OCI-LY7 (cell line): ENCODE measurements at regions not wholly inside any gene's neighbourhood (a gene's known extent, or its start where the extent isn't known, plus 50 kb on each side); places are given as distances from the start of the nearest gene placed in this dataset.

Experiments used
- BruUV-seq: library from RNA; stranded (reverse); fragments of 400-500 nt; replicated peaks from 2 replicates; lab custom pipeline; 2021; lab: Mats Ljungman, UMichigan
- CTCF ChIA-PET: fragments of 300-600 bp; sonication (Branson Sonifier 250); formaldehyde crosslinking; loops from one replicate; lab custom pipeline; 2022; ENCODE audit warnings: antibody characterized with exemption; ENCODE audit not compliant: unreplicated experiment; lab: Charles Lee
- POLR2A ChIA-PET: fragments of 300-600 bp; sonication (Branson Sonifier 250); formaldehyde crosslinking; loops from one replicate; lab custom pipeline; 2022; ENCODE audit warnings: antibody characterized with exemption; lab: Charles Lee
- DNase-seq: peaks from one replicate; pipeline ENCODE4 v3.0.0-alpha.2; 2015; ENCODE audit warnings: low spot score
- H2AFZ ChIP-seq: fragments of 200-600 bp; sonication (generic), shearing (Covaris generic); 2 replicates; pipeline ENCODE4 v1.6.1; 2014; ENCODE audit warnings: mild to moderate bottlenecking, antibody characterized with exemption, low read length, moderate library complexity
- H3K27ac ChIP-seq: fragments of 200-600 bp; sonication (generic); 2 replicates; pipeline ENCODE4 v1.5.1; 2014; ENCODE audit warnings: mixed run types, low read depth, mild to moderate bottlenecking, moderate library complexity, low read length, inconsistent platforms; ENCODE audit not compliant: poor library complexity, severe bottlenecking
- H3K36me3 ChIP-seq: fragments of 200-600 bp; sonication (generic); 2 replicates; pipeline ENCODE4 v1.6.1; 2014; ENCODE audit warnings: mild to moderate bottlenecking, antibody characterized with exemption, low read length, moderate library complexity, mixed read lengths; ENCODE audit not compliant: insufficient read depth
- H3K4me1 ChIP-seq: fragments of 200-600 bp; sonication (generic); 2 replicates; pipeline ENCODE4 v1.5.1; 2014; ENCODE audit warnings: mild to moderate bottlenecking, low read length; ENCODE audit not compliant: insufficient read depth, poor library complexity, severe bottlenecking
- H3K4me2 ChIP-seq: fragments of 200-600 bp; sonication (generic); 2 replicates; pipeline ENCODE4 v1.6.1; 2014; ENCODE audit warnings: mild to moderate bottlenecking, low read length
- H3K4me3 ChIP-seq: fragments of 200-600 bp; sonication (generic); 2 replicates; pipeline ENCODE4 v1.5.1; 2014; ENCODE audit warnings: mild to moderate bottlenecking, low read depth, low read length; ENCODE audit not compliant: poor library complexity, severe bottlenecking
- H3K79me2 ChIP-seq: fragments of 200-600 bp; sonication (generic); 2 replicates; pipeline ENCODE4 v1.6.1; 2016; ENCODE audit warnings: low read depth, mild to moderate bottlenecking, low read length, moderate library complexity, mixed read lengths; ENCODE audit not compliant: insufficient read depth
- H3K9me2 ChIP-seq: fragments of 200-600 bp; sonication (generic); 2 replicates; pipeline ENCODE4 v1.6.1; 2016; ENCODE audit warnings: mild to moderate bottlenecking, low read length, mixed read lengths; ENCODE audit not compliant: insufficient read depth
- H3K9me3 ChIP-seq: fragments of 200-600 bp; sonication (generic); 2 replicates; pipeline ENCODE4 v1.6.1; 2014; ENCODE audit warnings: mild to moderate bottlenecking, mixed run types, low read length, mixed read lengths
- H4K20me1 ChIP-seq: fragments of 200-600 bp; sonication (generic); 2 replicates; pipeline ENCODE4 v1.6.1; 2014; ENCODE audit warnings: mild to moderate bottlenecking, antibody characterized with exemption, low read length, moderate library complexity, mixed read lengths; ENCODE audit not compliant: insufficient read depth
- EZH2phosphoT487 ChIP-seq: fragments of 200-600 bp; sonication (generic); IDR thresholded peaks from 2 replicates; pipeline ENCODE4 v1.6.1; 2018; ENCODE audit warnings: low read depth, borderline replicate concordance, mild to moderate bottlenecking, mixed run types, antibody characterized with exemption, low read length, moderate library complexity, mixed read lengths
- intact Hi-C: fragments of 100-400 bp; cut with micrococcal nuclease; formaldehyde crosslinking; loops from one replicate; pipeline ENCODE4 v1.10.0; 2022; ENCODE audit not compliant: unreplicated experiment
- TF ChIP-seq, protein P1 (sequence below): fragments of 200-600 bp; sonication (generic); conservative IDR thresholded peaks from 2 replicates; pipeline ENCODE4 v1.5.1; 2014; ENCODE audit warnings: mild to moderate bottlenecking, antibody characterized with exemption, low read length, moderate library complexity, mixed read lengths

- ChIA-PET CTCF (no interaction called here), POLR2A (interaction anchor here (1.4 kb wide), 1 partner anchor 10 kb away, joined by 3 read pairs; no protein-coding TSS in a partner anchor)
- Histone ChIP-seq H2AFZ (no peak overlapping the region), H3K4me3 (no peak overlapping the region), H3K9me3 (no peaks in the 10 kb centered on the region), H3K36me3 (no peaks in the 10 kb centered on the region), H3K27ac (no peak overlapping the region), H3K9me2 (no peaks in the 10 kb centered on the region), H3K4me2 (no peak overlapping the region), H3K79me2 (no peaks in the 10 kb centered on the region), H3K4me1 (no peaks in the 10 kb centered on the region), H4K20me1 (no peaks in the 10 kb centered on the region)
- intact Hi-C loops, result no loop called here
- TF ChIP-seq, protein P1, sequence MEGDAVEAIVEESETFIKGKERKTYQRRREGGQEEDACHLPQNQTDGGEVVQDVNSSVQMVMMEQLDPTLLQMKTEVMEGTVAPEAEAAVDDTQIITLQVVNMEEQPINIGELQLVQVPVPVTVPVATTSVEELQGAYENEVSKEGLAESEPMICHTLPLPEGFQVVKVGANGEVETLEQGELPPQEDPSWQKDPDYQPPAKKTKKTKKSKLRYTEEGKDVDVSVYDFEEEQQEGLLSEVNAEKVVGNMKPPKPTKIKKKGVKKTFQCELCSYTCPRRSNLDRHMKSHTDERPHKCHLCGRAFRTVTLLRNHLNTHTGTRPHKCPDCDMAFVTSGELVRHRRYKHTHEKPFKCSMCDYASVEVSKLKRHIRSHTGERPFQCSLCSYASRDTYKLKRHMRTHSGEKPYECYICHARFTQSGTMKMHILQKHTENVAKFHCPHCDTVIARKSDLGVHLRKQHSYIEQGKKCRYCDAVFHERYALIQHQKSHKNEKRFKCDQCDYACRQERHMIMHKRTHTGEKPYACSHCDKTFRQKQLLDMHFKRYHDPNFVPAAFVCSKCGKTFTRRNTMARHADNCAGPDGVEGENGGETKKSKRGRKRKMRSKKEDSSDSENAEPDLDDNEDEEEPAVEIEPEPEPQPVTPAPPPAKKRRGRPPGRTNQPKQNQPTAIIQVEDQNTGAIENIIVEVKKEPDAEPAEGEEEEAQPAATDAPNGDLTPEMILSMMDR, result no peak
- TF ChIP-seq EZH2phosphoT487, result no peak
- no peak for DNase-seq
- no TSS peak for BruUV-seq
Measured at GRCh38 chr2:120936476-120937334, 201.0 kb downstream of the GLI2 start.

DNA sequence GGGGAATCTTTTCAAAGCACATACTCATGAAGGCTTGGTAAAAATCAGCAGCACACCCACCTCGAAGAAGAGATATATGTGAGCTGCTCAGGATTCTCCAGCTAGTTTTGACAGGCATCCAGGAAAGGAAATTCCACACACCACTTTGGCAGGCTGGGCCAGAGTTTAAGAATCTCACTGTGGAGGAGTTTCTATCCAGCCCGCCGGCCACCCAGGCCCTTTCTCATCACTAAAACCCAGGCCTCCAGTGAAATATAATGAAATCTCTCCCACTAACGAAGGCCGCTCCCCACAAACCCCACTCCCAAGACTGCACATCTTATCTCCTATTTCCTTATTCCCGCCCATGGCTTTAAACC lies 202.0 kb downstream of the GLI2 start:
- Histone ChIP-seq H3K4me3 (no peak overlapping the region), H3K9me2 (no peaks in the 10 kb centered on the region), H3K79me2 (no peaks in the 10 kb centered on the region), H3K27ac (no peak overlapping the region), H3K9me3 (no peaks in the 10 kb centered on the region), H4K20me1 (no peaks in the 10 kb centered on the region), H2AFZ (no peak overlapping the region), H3K4me2 (no peak overlapping the region), H3K4me1 (no peaks in the 10 kb centered on the region), H3K36me3 (no peaks in the 10 kb centered on the region)
- BruUV-seq, result no TSS peak
- intact Hi-C loops, result no loop called here
- no peak for DNase-seq
- CTCF ChIA-PET, result no interaction called here
- POLR2A ChIA-PET, result no interaction called here
- TF ChIP-seq EZH2phosphoT487, result no peak
- TF ChIP-seq, protein P1, result no peak

DNA sequence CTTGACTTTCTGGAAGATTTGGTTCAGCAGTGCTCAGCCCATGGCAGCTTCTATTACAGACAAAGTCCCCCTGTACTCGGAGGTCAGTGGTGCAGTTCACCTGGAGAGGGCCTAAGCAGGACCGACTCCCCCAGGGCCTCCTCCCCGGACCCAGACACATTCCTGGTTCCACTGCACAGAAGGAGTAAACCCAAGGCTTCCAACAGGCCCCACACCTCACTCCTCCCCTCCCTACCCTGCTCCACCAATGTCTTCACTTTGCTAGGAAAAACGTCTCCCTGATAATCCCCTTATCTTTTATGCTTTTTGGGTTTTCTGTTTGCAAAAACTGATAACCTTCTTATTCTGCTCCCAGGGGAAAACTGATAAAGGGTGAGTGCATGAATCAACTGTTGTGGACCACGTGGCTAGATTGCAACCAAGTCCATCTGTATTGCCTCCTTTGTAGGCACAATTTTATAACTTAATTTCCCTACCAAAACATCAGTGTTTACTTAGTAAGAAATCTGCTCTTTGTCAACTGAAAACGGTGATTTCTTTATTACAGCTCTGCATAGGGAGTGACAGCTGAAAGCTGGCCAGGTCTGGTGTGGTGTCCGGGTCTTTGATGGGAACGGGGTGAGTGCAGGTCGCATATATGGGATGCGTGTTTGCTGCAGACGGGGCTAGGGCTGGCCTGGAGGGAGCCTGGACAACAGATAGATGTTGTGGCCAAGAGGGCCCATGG lies 202.5 kb downstream of the GLI2 start:
- no peaks in the 10 kb centered on the region for H3K36me3 ChIP-seq
- H3K9me3 ChIP-seq, result no peaks in the 10 kb centered on the region
- H3K4me3 ChIP-seq, result no peak overlapping the region
- H3K27ac ChIP-seq, result no peak overlapping the region
- H3K79me2 ChIP-seq, result no peaks in the 10 kb centered on the region
- H3K4me2 ChIP-seq, result no peak overlapping the region
- TF ChIP-seq EZH2phosphoT487, result no peak
- TF ChIP-seq, protein P1, result no peak
- no TSS peak for BruUV-seq
- no peak for DNase-seq
- POLR2A ChIA-PET, result no interaction called here
- H4K20me1 ChIP-seq, result no peaks in the 10 kb centered on the region
- intact Hi-C loops, result no loop called here
- H3K4me1 ChIP-seq, result no peaks in the 10 kb centered on the region
- CTCF ChIA-PET, result no interaction called here
- H2AFZ ChIP-seq, result no peak overlapping the region
- H3K9me2 ChIP-seq, result no peaks in the 10 kb centered on the region
